Activated naive CD8-positive, alpha-beta T cell treated with anti-CD3 and anti-CD28 coated beads, Interleukin-2, amount 10 ng/mL, durations not matched to agents 7 days and 5 days (primary cell): ENCODE measurements at regions not wholly inside any gene's neighbourhood (a gene's known extent, or its start where the extent isn't known, plus 50 kb on each side); places are given as distances from the start of the nearest gene placed in this dataset.
"Not testable (repeated sequence)": the region's sequence is repeated elsewhere in the genome, so short reads cannot be mapped to it uniquely, and the experiment has no call there.

ENCODE experiments used
- ATAC-seq: fragments of 150-1000 bp; cut with Tn5 transposase; one replicate; pipeline ENCODE4 v1.10.0; 2021; ENCODE audit warnings: low read depth, moderate library complexity
- POLR2A ChIA-PET: fragments of 350-600 bp; sonication (Branson Sonifier 250); formaldehyde crosslinking; loops from one replicate; lab custom pipeline; 2021; ENCODE audit warnings: antibody characterized with exemption; lab: Charles Lee
- DNase-seq: peaks from one replicate; pipeline ENCODE4 v3.0.0; 2021
- H3K27ac Mint-ChIP-seq: one replicate; pipeline ENCODE4 v1.8.0; 2022; ENCODE audit warnings: mild to moderate bottlenecking, mixed read lengths
- H3K27me3 Mint-ChIP-seq: one replicate; pipeline ENCODE4 v1.8.0; 2022; ENCODE audit warnings: mild to moderate bottlenecking, moderate library complexity, mixed read lengths
- H3K36me3 Mint-ChIP-seq: one replicate; pipeline ENCODE4 v1.8.0; 2021; ENCODE audit warnings: mild to moderate bottlenecking, mixed read lengths
- H3K4me1 Mint-ChIP-seq: one replicate; pipeline ENCODE4 v1.8.0; 2021; ENCODE audit warnings: mixed read lengths
- H3K4me3 Mint-ChIP-seq: one replicate; pipeline ENCODE4 v1.8.0; 2022; ENCODE audit warnings: mild to moderate bottlenecking, moderate library complexity, mixed read lengths
- H3K9me3 Mint-ChIP-seq: one replicate; pipeline ENCODE4 v1.8.0; 2021; ENCODE audit warnings: mixed read lengths

DNA sequence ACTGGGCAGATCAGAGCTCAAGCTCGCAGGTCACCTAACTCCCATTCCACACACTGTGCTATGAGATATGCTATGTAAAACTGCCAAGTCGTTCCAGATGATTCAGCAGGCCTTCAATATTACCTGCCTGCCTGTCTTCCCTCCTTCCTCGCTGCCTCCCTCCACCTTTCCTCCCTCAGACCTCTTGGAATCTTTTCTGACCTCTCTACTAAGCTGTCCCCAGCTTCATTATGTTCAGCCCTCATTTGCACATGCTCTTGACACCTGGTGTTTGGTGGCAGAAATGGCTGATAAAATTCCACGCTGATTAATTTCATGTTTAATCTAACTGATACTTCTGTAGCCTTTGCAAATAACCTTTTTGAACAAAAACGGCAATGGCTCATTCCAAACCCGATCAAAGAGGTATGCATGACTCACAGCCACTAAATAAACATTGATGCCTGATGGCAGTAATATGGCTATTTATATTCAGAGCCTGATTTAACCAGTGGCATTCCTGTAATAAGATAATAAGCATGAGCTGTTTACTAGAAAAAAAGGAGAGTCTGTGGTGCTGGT, 130.8 kb upstream of the EGLN3 start:
- Mint-ChIP-seq H3K36me3 (no peaks in the 10 kb centered on the region), H3K27ac (no peak overlapping the region), H3K27me3 (peaks cover 33% of the 10 kb centered on the region), H3K9me3 (no peaks in the 10 kb centered on the region), H3K4me3 (no peak overlapping the region), H3K4me1 (peaks cover 3% of the 10 kb centered on the region)
- DNase-seq (no peak), ATAC-seq (no peak)
- POLR2A ChIA-PET = no interaction called here

DNA sequence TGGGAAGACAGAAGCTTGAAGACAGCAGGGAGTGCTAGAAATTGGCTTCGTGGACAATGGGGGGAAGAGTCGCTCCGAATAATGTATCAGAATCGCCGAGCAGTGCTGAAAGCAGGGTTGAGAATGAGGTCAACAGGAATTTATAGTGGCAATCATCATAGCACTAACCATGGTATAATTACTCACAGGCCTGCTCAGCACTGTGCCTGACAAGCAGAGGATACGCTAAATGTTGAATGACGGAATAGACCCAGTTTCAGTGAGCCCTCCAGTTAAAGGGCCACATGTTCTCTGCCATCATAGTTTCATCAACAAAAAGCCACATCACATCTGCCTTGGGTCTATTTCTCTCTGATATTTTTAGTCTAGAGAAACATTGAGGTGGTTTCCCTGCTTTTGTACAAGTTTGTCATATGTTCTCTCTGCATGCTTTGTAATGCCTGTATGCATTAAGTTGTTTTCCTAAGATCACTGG, 130.3 kb upstream of the EGLN3 start:
- Mint-ChIP-seq H3K27me3 (peaks cover 34% of the 10 kb centered on the region), H3K27ac (no peak overlapping the region), H3K4me1 (peaks cover 3% of the 10 kb centered on the region), H3K4me3 (no peak overlapping the region), H3K36me3 (no peaks in the 10 kb centered on the region), H3K9me3 (no peaks in the 10 kb centered on the region)
- no peak for ATAC-seq
- POLR2A ChIA-PET = no interaction called here
- DNase-seq = no peak

DNA sequence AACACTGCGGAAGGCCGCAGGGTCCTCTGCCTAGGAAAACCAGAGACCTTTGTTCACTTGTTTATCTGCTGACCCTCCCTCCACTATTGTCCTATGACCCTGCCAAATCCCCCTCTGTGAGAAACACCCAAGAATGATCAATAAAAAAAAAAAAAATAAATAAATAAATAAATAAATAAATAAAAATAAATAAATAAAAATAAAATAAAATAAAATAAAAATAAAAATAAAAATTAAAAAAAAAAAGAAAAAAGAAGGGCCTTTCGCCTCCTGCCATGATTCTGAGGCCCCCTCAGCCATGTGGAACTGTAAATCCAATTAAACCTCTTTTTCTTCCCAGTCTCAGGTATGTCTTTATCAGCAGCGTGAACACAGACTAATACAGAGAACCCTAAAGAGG, 128.8 kb upstream of the EGLN3 start:
- POLR2A ChIA-PET, H3K27ac Mint-ChIP-seq, DNase-seq, H3K36me3 Mint-ChIP-seq, H3K4me1 Mint-ChIP-seq, H3K4me3 Mint-ChIP-seq, ATAC-seq, H3K9me3 Mint-ChIP-seq: not testable (repeated sequence)
- peaks cover 40% of the 10 kb centered on the region for H3K27me3 Mint-ChIP-seq

DNA sequence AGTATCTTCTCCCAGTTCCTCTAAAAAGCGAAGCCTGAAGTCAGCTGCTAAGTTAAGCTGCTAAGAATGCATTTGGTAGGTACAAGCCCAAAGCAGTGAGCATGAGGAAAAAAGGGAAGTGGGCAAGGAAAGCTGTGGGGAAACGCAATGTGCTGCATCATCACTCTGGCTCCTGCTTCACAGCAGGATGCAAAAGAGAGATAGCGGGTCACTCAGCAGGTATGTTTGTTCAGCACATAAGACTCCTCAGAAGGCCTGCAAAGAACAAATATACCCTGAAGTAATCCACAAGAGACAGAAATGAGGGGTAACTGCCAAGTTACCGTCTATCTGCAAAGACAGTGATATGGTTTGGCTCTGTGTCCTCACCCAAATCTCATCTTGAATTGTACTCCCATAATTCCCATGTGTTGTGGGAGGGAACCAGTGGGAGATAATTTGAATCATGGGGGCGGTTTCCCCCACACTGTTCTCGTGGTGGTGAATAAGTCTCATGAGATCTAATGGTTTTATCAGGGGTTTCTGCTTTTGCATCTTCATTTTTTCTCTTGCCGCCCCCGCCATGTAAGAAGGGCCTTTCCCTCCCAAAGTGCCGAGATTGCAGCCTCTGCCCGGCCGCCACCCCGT, 127.4 kb upstream of the EGLN3 start:
- Mint-ChIP-seq H3K4me1 (peaks cover 3% of the 10 kb centered on the region), H3K27ac (no peak overlapping the region), H3K9me3 (no peaks in the 10 kb centered on the region), H3K4me3 (no peak overlapping the region), H3K36me3 (no peaks in the 10 kb centered on the region), H3K27me3 (peaks cover 32% of the 10 kb centered on the region)
- ATAC-seq (no peak), DNase-seq (no peak)
- POLR2A ChIA-PET = no interaction called here

DNA sequence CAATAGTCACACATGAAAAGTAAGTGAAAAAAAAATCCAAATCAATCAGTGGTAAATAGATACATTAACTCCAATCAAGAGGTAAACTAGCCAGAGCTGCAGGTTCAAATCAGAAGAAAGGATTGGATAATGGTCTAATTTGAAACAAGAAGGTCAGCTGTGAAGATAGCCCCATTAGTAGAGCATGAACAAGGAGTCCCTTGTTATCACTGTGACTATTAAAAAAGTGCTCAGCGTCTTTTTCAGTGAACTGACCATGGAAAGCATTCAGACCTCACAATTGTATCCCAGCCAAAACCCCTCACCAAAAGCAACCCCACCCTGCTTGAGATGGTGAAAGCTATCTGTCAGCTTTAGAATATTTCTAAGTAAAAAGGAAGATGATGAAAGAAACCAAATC, 125.0 kb upstream of the EGLN3 start:
- POLR2A ChIA-PET = interaction anchor here (0.7 kb wide), 1 partner anchor 1291 kb away, joined by 3 read pairs; no protein-coding TSS in a partner anchor

DNA sequence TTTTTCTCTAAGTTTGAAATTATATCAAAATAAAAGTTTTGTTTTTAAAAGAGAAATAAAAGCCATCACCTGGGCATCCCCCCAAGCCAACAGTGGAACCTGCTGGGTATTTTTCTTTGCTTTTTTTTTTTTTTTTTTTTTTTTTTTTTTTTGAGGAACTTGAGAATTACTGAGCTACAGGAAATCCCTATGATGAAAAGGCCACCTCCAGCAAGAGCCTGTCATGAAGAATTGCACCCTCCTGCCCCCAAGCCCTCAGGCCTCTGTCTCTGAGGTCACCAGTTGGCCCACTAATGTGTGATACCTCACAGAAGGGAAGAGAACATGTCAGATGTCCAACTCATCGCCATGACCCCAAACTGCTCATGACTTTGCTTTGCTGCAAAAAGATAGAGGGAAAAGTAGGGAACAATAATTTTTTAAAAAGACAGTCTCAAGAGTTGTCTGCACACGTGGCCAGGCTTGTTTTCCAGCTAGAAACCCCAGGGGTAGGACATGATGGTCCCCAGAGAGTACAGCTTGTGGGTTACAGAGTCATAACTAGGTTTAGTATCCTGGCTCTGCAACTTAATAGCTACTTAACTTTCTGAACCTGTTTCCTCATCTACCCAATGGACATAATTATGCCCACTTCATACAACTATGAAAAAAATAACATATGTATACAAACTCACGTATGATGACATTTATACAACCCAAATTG, 124.3 kb upstream of the EGLN3 start:
- Mint-ChIP-seq H3K36me3 (peaks cover 1% of the 10 kb centered on the region), H3K27ac (no peak overlapping the region), H3K4me3 (no peak overlapping the region), H3K4me1 (peaks cover 3% of the 10 kb centered on the region), H3K27me3 (peaks cover 36% of the 10 kb centered on the region), H3K9me3 (peaks cover 6% of the 10 kb centered on the region)
- DNase-seq (no peak), ATAC-seq (no peak)
- POLR2A ChIA-PET = interaction anchor here (0.7 kb wide), 1 partner anchor 1292 kb away, joined by 3 read pairs; no protein-coding TSS in a partner anchor

More for the DNA sequence above, 125.0 kb upstream of the EGLN3 start:
- peaks cover 3% of the 10 kb centered on the region for H3K4me1 Mint-ChIP-seq
- H3K27ac Mint-ChIP-seq = no peak overlapping the region
- no peak for DNase-seq
- H3K9me3 Mint-ChIP-seq = peaks cover 6% of the 10 kb centered on the region
- H3K36me3 Mint-ChIP-seq = peaks cover 1% of the 10 kb centered on the region
- ATAC-seq = no peak
- H3K4me3 Mint-ChIP-seq = no peak overlapping the region
- H3K27me3 Mint-ChIP-seq = peaks cover 36% of the 10 kb centered on the region

DNA sequence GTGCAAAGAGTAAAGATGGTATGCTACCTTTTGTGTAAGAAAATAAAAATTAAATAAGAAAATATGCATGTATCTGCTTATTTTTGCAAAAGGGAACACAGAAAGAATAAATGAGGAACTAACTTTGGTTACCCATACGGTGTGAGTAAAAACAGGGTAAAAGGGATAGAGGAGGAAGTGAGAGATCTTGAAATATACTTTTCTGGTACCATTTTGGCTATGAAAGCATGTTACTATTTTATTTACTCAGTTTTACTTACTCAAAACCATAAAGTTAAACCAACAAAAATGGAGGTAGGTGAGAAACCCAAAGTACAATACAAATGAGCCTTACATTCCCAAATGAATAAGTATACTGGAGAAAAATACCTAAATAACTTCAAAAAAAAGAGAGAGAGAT, 122.0 kb upstream of the EGLN3 start:
- peaks cover 42% of the 10 kb centered on the region for H3K27me3 Mint-ChIP-seq
- no peak for DNase-seq
- no peak overlapping the region for H3K27ac Mint-ChIP-seq
- POLR2A ChIA-PET = interaction anchor here (0.6 kb wide), 1 partner anchor 13 kb away, joined by 4 read pairs; no protein-coding TSS in a partner anchor
- H3K9me3 Mint-ChIP-seq = peaks cover 8% of the 10 kb centered on the region
- peaks cover 3% of the 10 kb centered on the region for H3K36me3 Mint-ChIP-seq
- H3K4me3 Mint-ChIP-seq = no peak overlapping the region
- H3K4me1 Mint-ChIP-seq = no peaks in the 10 kb centered on the region
- no peak for ATAC-seq

DNA sequence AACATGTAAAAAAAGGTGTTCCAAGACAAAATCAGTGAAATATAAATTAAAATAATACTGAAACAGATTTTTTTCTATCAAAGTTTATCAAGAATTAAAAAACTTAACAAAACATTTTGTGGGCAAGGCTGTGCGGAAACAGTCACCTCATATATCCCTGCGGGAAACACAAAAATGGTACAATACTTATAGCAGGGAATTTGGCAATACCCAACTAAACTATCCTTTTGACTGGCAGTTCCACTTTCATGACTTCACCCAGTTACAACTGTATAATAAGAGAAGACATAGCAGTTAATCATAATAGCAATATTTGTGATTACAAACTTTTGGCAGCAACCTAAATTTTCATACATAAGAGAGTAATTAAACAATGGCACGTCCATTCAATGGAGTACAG, 121.5 kb upstream of the EGLN3 start:
- POLR2A ChIA-PET = no interaction called here
- no peak overlapping the region for H3K4me3 Mint-ChIP-seq
- no peak for ATAC-seq
- no peak for DNase-seq
- H3K4me1 Mint-ChIP-seq = no peaks in the 10 kb centered on the region
- H3K27me3 Mint-ChIP-seq = peaks cover 38% of the 10 kb centered on the region
- no peak overlapping the region for H3K27ac Mint-ChIP-seq
- H3K9me3 Mint-ChIP-seq = peaks cover 8% of the 10 kb centered on the region
- peaks cover 3% of the 10 kb centered on the region for H3K36me3 Mint-ChIP-seq

DNA sequence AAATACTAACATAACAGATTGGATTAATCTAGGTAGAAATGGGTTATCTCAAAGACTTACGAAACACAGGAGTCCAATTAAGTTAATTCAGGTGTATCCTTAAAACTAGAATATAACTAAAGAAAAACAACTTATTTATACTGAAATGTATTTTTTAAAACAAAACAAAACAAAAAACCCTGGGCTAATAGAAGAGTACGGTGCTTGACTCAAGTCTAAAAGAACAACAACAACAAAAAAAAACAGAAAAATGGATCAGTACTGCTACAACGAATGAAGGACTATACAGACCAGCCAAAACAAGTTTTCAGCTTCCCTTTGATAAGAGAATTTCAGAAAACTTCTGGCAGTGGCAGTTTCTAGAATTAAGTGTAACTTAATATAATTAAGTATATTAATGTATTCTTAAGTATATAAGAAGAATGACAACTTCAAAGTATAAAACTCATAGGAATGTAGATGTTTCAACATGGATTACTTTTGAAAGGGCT, 120.1 kb upstream of the EGLN3 start:
- Mint-ChIP-seq H3K27me3 (peaks cover 38% of the 10 kb centered on the region), H3K4me3 (no peak overlapping the region), H3K36me3 (peaks cover 5% of the 10 kb centered on the region), H3K9me3 (peaks cover 10% of the 10 kb centered on the region), H3K4me1 (no peaks in the 10 kb centered on the region), H3K27ac (no peak overlapping the region)
- ATAC-seq (no peak), DNase-seq (no peak)
- POLR2A ChIA-PET = no interaction called here

DNA sequence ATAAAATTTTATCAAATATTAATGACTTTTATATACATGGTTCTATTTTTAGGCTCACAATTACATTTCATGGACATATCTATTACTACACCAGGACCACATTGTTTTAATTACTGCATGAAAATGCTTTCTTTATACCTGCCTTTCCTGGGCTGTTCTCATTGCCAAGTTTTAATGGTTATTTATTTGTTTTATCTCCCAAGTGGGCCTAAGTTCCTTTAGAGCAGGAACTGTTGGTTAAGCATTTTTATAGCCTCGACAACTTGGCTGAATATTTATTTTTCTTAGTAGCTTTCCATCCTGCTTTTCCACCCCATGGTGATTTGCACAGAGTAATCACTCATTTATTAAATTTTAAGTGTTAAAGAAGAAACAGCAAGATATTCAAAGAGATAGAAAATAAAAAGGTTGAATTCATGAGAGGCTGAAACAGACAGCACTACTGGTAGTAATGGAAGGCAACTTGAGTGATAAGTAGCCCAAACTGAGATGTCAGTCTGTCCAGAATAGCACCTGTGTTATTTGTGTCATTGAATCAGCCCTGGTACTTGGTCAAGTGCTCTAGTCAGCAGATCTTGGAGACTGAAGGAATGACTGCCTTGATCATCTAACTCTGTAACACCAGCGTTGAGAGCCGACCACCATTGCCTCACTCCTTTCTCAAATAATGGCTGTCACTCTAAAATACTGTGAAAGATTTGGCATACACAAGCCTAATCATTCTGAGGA, 119.1 kb upstream of the EGLN3 start:
- peaks cover 11% of the 10 kb centered on the region for H3K9me3 Mint-ChIP-seq
- H3K4me1 Mint-ChIP-seq = no peaks in the 10 kb centered on the region
- POLR2A ChIA-PET = no interaction called here
- H3K27ac Mint-ChIP-seq = no peak overlapping the region
- H3K36me3 Mint-ChIP-seq = peaks cover 6% of the 10 kb centered on the region
- DNase-seq (no peak), ATAC-seq (no peak)
- peaks cover 36% of the 10 kb centered on the region for H3K27me3 Mint-ChIP-seq
- no peak overlapping the region for H3K4me3 Mint-ChIP-seq

DNA sequence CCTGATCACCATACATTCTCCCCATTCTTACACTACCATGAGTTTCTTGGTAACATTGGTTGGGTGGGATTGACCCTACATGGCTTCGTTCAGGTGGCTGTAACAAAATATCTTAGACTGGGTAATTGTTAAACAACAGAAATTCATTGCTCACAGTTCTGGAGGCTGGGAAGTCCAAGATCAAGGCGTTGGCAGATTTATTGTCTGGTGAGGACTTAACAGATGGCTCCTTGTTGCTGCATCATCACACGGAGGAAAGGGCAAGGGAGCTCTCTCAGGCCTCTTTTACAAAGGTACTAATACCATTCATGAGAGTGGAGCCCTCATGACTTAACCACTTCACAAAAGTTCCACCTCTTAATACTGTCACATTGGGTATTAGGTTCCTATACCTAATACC, 116.7 kb upstream of the EGLN3 start:
- Mint-ChIP-seq H3K27ac (no peak overlapping the region), H3K27me3 (peaks cover 39% of the 10 kb centered on the region), H3K4me3 (no peak overlapping the region), H3K4me1 (no peaks in the 10 kb centered on the region), H3K9me3 (peaks cover 11% of the 10 kb centered on the region), H3K36me3 (peaks cover 5% of the 10 kb centered on the region)
- POLR2A ChIA-PET = no interaction called here
- ATAC-seq = no peak
- no peak for DNase-seq

DNA sequence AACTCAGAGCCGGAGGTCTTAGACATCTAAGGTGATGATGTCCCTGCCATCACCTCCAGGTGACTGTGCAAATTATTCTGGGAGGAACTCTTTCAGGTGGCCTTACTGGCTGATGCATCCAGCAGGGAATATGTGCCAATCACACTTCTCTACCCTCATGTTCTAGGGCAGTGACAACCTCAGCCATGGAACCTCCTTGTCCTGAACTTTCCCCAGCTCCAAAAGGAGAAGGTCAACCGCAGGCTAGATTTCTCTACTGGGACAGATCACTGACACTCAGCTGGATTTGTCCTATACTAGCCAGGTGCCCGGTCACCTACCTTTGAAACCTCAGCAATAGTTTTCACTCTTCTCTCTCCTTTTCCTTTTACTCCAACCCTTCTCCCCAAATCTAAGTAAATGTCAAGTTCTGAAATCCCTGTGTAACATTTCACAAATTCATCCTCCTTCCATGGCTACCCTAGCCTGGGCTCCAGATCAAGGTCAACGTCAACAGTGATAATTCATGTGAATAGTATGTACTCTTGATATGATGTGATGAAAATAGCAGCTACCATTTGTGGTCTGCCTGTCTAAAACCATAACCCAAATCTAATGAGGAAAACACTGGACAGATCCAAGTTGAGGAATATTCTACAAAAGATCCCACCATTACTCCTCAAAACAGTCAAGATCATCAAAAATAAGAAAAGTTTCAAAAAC, 115.0 kb upstream of the EGLN3 start:
- Mint-ChIP-seq H3K9me3 (peaks cover 5% of the 10 kb centered on the region), H3K27ac (no peak overlapping the region), H3K4me3 (no peak overlapping the region), H3K4me1 (peaks cover 2% of the 10 kb centered on the region), H3K36me3 (peaks cover 5% of the 10 kb centered on the region), H3K27me3 (peaks cover 42% of the 10 kb centered on the region)
- DNase-seq (no peak), ATAC-seq (no peak)
- POLR2A ChIA-PET = interaction anchor here (0.6 kb wide), 1 partner anchor 219 kb away, joined by 3 read pairs; no protein-coding TSS in a partner anchor

DNA sequence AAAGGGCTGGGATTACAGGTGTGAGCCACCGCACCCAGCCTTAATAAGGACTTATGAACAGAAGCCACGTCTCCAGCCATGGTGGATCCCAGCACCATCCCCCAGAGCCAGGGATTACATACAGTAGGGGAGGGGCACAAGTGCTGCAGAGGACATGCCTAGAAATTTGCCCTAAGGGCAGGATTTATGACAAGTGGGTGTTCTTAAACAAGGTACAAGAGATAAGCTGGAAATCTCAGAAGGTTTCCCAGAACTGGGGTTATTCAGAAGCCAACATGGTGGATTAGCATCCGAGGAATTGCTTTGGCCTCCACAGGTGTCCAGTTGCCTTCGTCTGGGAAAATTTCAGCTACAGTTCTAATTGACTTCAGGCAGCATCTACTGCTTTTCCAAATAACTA, 114.4 kb upstream of the EGLN3 start:
- DNase-seq = no peak
- H3K27ac Mint-ChIP-seq = no peak overlapping the region
- POLR2A ChIA-PET = no interaction called here
- peaks cover 6% of the 10 kb centered on the region for H3K4me1 Mint-ChIP-seq
- no peak overlapping the region for H3K4me3 Mint-ChIP-seq
- peaks cover 5% of the 10 kb centered on the region for H3K36me3 Mint-ChIP-seq
- H3K27me3 Mint-ChIP-seq = peaks cover 44% of the 10 kb centered on the region
- ATAC-seq = no peak
- H3K9me3 Mint-ChIP-seq = peaks cover 5% of the 10 kb centered on the region
